Gastrocnemius medialis (tissue), 4 donors: ENCODE measurements at regions not wholly inside any gene's neighbourhood (a gene's known extent, or its start where the extent isn't known, plus 50 kb on each side); places are given as distances from the start of the nearest gene placed in this dataset.

Experiments
- CTCF ChIP-seq, 5 experiments: fragments of 450-650 bp in 3 of 5; fragments of 200-600 bp in 2 of 5; sonication (generic) in 2 of 5; IDR thresholded peaks in 4 of 5; conservative IDR thresholded peaks in 1 of 5; 1 replicate in 4 of 5; 2 replicates in 1 of 5; pipeline ENCODE4 v1.5.1; 2016 to 2019; ENCODE audit warnings: antibody characterized with exemption in 5 of 5, mild to moderate bottlenecking in 3 of 5, moderate library complexity in 3 of 5
- POLR2A ChIP-seq, 2 donors: fragments of 450-650 bp; IDR thresholded peaks; one replicate each; pipeline ENCODE4 v1.6.1; 2017; ENCODE audit warnings: antibody characterized with exemption in 2 of 2, mild to moderate bottlenecking in 2 of 2, moderate library complexity in 2 of 2

- TF ChIP-seq CTCF (IDR thresholded peaks at IDR 0.05 in 4 of 5, conservative IDR thresholded peaks at IDR 0.05 in 1 of 5) (no peak), POLR2A (IDR thresholded peaks at IDR 0.05) (no peak)
Measured at GRCh38 chr5:96074870-96075269, 113.2 kb upstream of the ELL2 start.
